Kidney (tissue), 13 donors: ENCODE measurements at regions not wholly inside any gene's neighbourhood (a gene's known extent, or its start where the extent isn't known, plus 50 kb on each side); places are given as distances from the start of the nearest gene placed in this dataset.

Experiments used
- DNase-seq, 5 donors: peaks; one replicate each; pipeline ENCODE4 v3.0.0-alpha.2; 2013 to 2020
- FAIRE-seq: peaks from 2 replicates; lab custom pipeline; 2012; peaks lifted over from hg19 to GRCh38; lab: Jason Lieb, UNC
- H3K27ac ChIP-seq, 2 donors: one replicate each; pipeline ENCODE4 v1.7.0; 2013; ENCODE audit warnings: low read depth in 2 of 2, low read length in 2 of 2, inconsistent platforms in 1 of 2
- H3K27me3 ChIP-seq: one replicate; pipeline ENCODE4 v1.7.1; 2013; ENCODE audit warnings: low read length, inconsistent platforms; ENCODE audit not compliant: control insufficient read depth, insufficient read depth
- H3K36me3 ChIP-seq, 3 donors: one replicate each; pipeline versions ENCODE4 v1.7.0 to v1.7.1; 2013; ENCODE audit warnings: low read length in 3 of 3, control low read depth in 1 of 3, inconsistent platforms in 1 of 3; ENCODE audit not compliant: insufficient read depth in 3 of 3, control insufficient read depth in 2 of 3
- H3K4me1 ChIP-seq, 3 donors: one replicate each; pipeline versions ENCODE4 v1.7.0 to v1.7.1; 2013; ENCODE audit warnings: low read length in 3 of 3, inconsistent platforms in 1 of 3, low read depth in 1 of 3; ENCODE audit not compliant: control insufficient read depth in 2 of 3, insufficient read depth in 2 of 3
- H3K4me3 ChIP-seq, 3 donors: one replicate each; pipeline versions ENCODE4 v1.7.0 to v1.8.1; 2013; ENCODE audit warnings: low read length in 3 of 3, control low read depth in 1 of 3, inconsistent platforms in 1 of 3
- H3K9ac ChIP-seq, 3 donors: one replicate each; pipeline versions ENCODE4 v1.7.0 to v1.7.1; 2013; ENCODE audit warnings: low read length in 3 of 3, control low read depth in 1 of 3, inconsistent platforms in 1 of 3
- H3K9me3 ChIP-seq, 3 donors: one replicate each; pipeline versions ENCODE4 v1.7.0 to v1.7.1; 2013; ENCODE audit warnings: low read length in 3 of 3, control low read depth in 1 of 3, inconsistent platforms in 1 of 3; ENCODE audit not compliant: control insufficient read depth in 2 of 3, insufficient read depth in 1 of 3
- CTCF ChIP-seq: IDR thresholded peaks from 3 replicates; pipeline ENCODE4 v1.5.1; 2012; ENCODE audit warnings: mild to moderate bottlenecking, moderate library complexity, borderline replicate concordance; ENCODE audit not compliant: insufficient read depth; ENCODE audit errors: extremely low read depth
- intact Hi-C: fragments of 100-400 bp; cut with DNase I; formaldehyde crosslinking; loops from one replicate; pipeline ENCODE4 v1.11.1; 2022
- donor health status: control.
- donor health status: control.
- donor health status: control.
- donor health status: control.
- donor health status: control.
- donor health status: DM: yes; HTN: yes; CAD: no.
- donor health status: Normal renal cell carcinoma (clear cell type).

GRCh38 chr5:58378613-58379390 lies 81.1 kb downstream of the PLK2 start:
- Histone ChIP-seq H3K9me3 (peaks cover 0 to 6% (median 0%) of the 10 kb centered on the region in 3 donors), H3K4me3 (no peak overlapping the region), H3K36me3 (no peaks in the 10 kb centered on the region), H3K27ac (no peak overlapping the region), H3K4me1 (no peaks in the 10 kb centered on the region), H3K9ac (no peak overlapping the region), H3K27me3 (no peaks in the 10 kb centered on the region)
- intact Hi-C loops, result no loop called here
- no peak for TF ChIP-seq CTCF
- FAIRE-seq, result no peak
- no peak for DNase-seq

- no peak for TF ChIP-seq CTCF
- no peak for DNase-seq
- Histone ChIP-seq H3K9me3 (no peaks in the 10 kb centered on the region), H3K27me3 (no peaks in the 10 kb centered on the region), H3K27ac (no peak overlapping the region), H3K9ac (no peak overlapping the region), H3K36me3 (no peaks in the 10 kb centered on the region), H3K4me3 (no peak overlapping the region), H3K4me1 (no peaks in the 10 kb centered on the region)
- intact Hi-C loops, result no loop called here
- FAIRE-seq, result no peak
These were observed 89.3 kb downstream of the PLK2 start for GRCh38 chr5:58370606-58371005.

- FAIRE-seq, result no peak
- intact Hi-C loops, result no loop called here
- H3K4me1 ChIP-seq, result no peaks in the 10 kb centered on the region
- H3K9ac ChIP-seq, result no peak overlapping the region
- TF ChIP-seq CTCF, result no peak
- H3K27me3 ChIP-seq, result no peaks in the 10 kb centered on the region
- H3K9me3 ChIP-seq, result no peaks in the 10 kb centered on the region
- no peak overlapping the region for H3K4me3 ChIP-seq
- no peak for DNase-seq
- H3K36me3 ChIP-seq, result no peaks in the 10 kb centered on the region
- H3K27ac ChIP-seq, result no peak overlapping the region
These were observed 90.2 kb downstream of the PLK2 start for GRCh38 chr5:58369513-58370190.
